ENCODE measurements at regions not wholly inside any gene's neighbourhood (a gene's known extent, or its start where the extent isn't known, plus 50 kb on each side); places are given as distances from the start of the nearest gene placed in this dataset.

- TF ChIP-seq CTCF (IDR thresholded peaks at IDR 0.05; ENCODE audit: low read depth, low read length, missing control alignments) = no peak
- no peak overlapping the region for H3K4me3 ChIP-seq (ENCODE audit: low read depth, low read length)
- DNase-seq (ENCODE audit: low read depth) = no peak
These were observed 933.9 kb downstream of the ADGRL3 start for GRCh38 chr4:62133977-62134376.

GRCh38 chr4:62133101-62133897 is 933.2 kb downstream of the ADGRL3 start:
- no peak for TF ChIP-seq CTCF (IDR thresholded peaks at IDR 0.05; ENCODE audit: low read depth, low read length, missing control alignments)
- no peak overlapping the region for H3K4me3 ChIP-seq (ENCODE audit: low read depth, low read length)
- DNase-seq (ENCODE audit: low read depth) = no peak

GRCh38 chr4:62131049-62131448 is 930.9 kb downstream of the ADGRL3 start:
- no peak overlapping the region for H3K4me3 ChIP-seq (ENCODE audit: low read depth, low read length)
- no peak for DNase-seq (ENCODE audit: low read depth)
- TF ChIP-seq CTCF (IDR thresholded peaks at IDR 0.05; ENCODE audit: low read depth, low read length, missing control alignments) = no peak

- no peak overlapping the region for H3K4me3 ChIP-seq (ENCODE audit: low read depth, low read length)
- no peak for DNase-seq (ENCODE audit: low read depth)
- no peak for TF ChIP-seq CTCF (IDR thresholded peaks at IDR 0.05; ENCODE audit: low read depth, low read length, missing control alignments)
These were observed 930.5 kb downstream of the ADGRL3 start for GRCh38 chr4:62130637-62131036.

- no peak overlapping the region for H3K4me3 ChIP-seq (ENCODE audit: low read depth, low read length)
- no peak for TF ChIP-seq CTCF (IDR thresholded peaks at IDR 0.05; ENCODE audit: low read depth, low read length, missing control alignments)
- no peak for DNase-seq (ENCODE audit: low read depth)
These were observed 930.1 kb downstream of the ADGRL3 start for GRCh38 chr4:62130230-62130629.

Data from GM12864 (cell line).